OCI-LY1 (cell line): ENCODE measurements at regions not wholly inside any gene's neighbourhood (a gene's known extent, or its start where the extent isn't known, plus 50 kb on each side); places are given as distances from the start of the nearest gene placed in this dataset.

Source experiments
- H2AFZ ChIP-seq: fragments of 200-600 bp; sonication (generic), shearing (Covaris generic); 2 replicates; pipeline ENCODE4 v1.6.0; 2014; ENCODE audit warnings: antibody characterized with exemption, mild to moderate bottlenecking, low read length
- H3F3A ChIP-seq: fragments of 200-600 bp; sonication (generic), shearing (Covaris generic); 2 replicates; pipeline ENCODE4 v1.6.0; 2014; ENCODE audit warnings: mild to moderate bottlenecking, antibody characterized with exemption, low read length, moderate library complexity; ENCODE audit not compliant: insufficient read depth
- H3K27ac ChIP-seq: fragments of 200-600 bp; sonication (generic); 2 replicates; pipeline ENCODE4 v1.5.1; 2014; ENCODE audit warnings: low read length, mixed run types, mild to moderate bottlenecking, low read depth; ENCODE audit not compliant: poor library complexity, severe bottlenecking
- H3K27me3 ChIP-seq: fragments of 200-600 bp; sonication (generic); 2 replicates; pipeline ENCODE4 v1.6.0; 2014; ENCODE audit warnings: antibody characterized with exemption, mild to moderate bottlenecking, low read length, moderate library complexity; ENCODE audit not compliant: insufficient read depth
- H3K36me3 ChIP-seq: fragments of 200-600 bp; sonication (generic); 2 replicates; pipeline ENCODE4 v1.6.1; 2014; ENCODE audit warnings: mild to moderate bottlenecking, antibody characterized with exemption, low read length, moderate library complexity, mixed read lengths; ENCODE audit not compliant: insufficient read depth
- H3K4me1 ChIP-seq: fragments of 200-600 bp; sonication (generic); 2 replicates; pipeline ENCODE4 v1.5.1; 2014; ENCODE audit warnings: mild to moderate bottlenecking, low read length, moderate library complexity; ENCODE audit not compliant: insufficient read depth, severe bottlenecking
- H3K4me2 ChIP-seq: fragments of 200-600 bp; sonication (generic), shearing (Covaris generic); 2 replicates; pipeline ENCODE4 v1.6.1; 2014; ENCODE audit warnings: low read length
- H3K4me3 ChIP-seq: fragments of 200-600 bp; sonication (generic); 2 replicates; pipeline ENCODE4 v1.5.1; 2014; ENCODE audit warnings: low read length, low read depth, mild to moderate bottlenecking, mixed read lengths; ENCODE audit not compliant: poor library complexity, severe bottlenecking
- H3K79me2 ChIP-seq: fragments of 200-600 bp; shearing (Covaris generic); 2 replicates; pipeline ENCODE4 v1.6.1; 2016; ENCODE audit warnings: mixed run types, low read length, mixed read lengths; ENCODE audit not compliant: insufficient read depth
- H3K9ac ChIP-seq: fragments of 200-600 bp; sonication (generic), shearing (Covaris generic); 2 replicates; pipeline ENCODE4 v1.6.1; 2014; ENCODE audit warnings: mild to moderate bottlenecking, low read length, mixed read lengths
- H3K9me2 ChIP-seq: fragments of 200-600 bp; sonication (generic), shearing (Covaris generic); 2 replicates; pipeline ENCODE4 v1.6.1; 2014; ENCODE audit warnings: low read depth, mild to moderate bottlenecking, low read length, mixed read lengths
- H3K9me3 ChIP-seq: fragments of 200-600 bp; shearing (Covaris generic); 2 replicates; pipeline ENCODE4 v1.6.1; 2014; ENCODE audit warnings: low read length, mixed read lengths
- H4K20me1 ChIP-seq: fragments of 200-600 bp; sonication (generic), shearing (Covaris generic); 2 replicates; pipeline ENCODE4 v1.6.0; 2016; ENCODE audit warnings: mild to moderate bottlenecking, low read length; ENCODE audit not compliant: insufficient read depth
- EZH2 ChIP-seq: fragments of 200-600 bp; sonication (generic), shearing (Covaris generic); IDR thresholded peaks from 2 replicates; pipeline ENCODE4 v1.8.0; 2017; ENCODE audit warnings: borderline replicate concordance, mixed run types, mild to moderate bottlenecking, antibody characterized with exemption, low read length, moderate library complexity, mixed read lengths
- TF ChIP-seq, protein P1 (sequence below): fragments of 200-600 bp; sonication (generic), shearing (Covaris generic); IDR thresholded peaks from 2 replicates; pipeline ENCODE4 v1.5.1; 2017; ENCODE audit warnings: mild to moderate bottlenecking, antibody characterized with exemption, low read length, moderate library complexity, mixed read lengths

DNA sequence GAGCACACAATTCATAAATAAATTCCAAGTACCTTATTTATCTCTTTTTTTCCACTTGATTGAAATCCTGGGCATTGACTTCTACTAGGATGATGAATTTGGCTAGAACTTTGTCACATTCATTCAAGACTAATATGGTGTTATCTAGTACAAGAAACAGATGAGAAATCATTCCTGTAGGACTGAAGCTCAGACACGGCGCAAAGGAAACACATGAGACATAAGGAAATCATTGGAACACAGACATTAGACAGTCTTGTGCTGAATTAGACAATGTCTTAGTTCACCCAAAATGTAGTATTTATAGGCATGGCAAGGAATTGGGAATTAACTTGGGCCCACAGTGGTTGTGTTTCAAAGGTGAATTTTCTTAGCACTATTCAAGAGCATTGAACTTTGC lies 305.7 kb downstream of the SETD4 start:
- no peak overlapping the region for H3K9ac ChIP-seq
- H3K79me2 ChIP-seq: no peaks in the 10 kb centered on the region
- no peak overlapping the region for H2AFZ ChIP-seq
- H3K27ac ChIP-seq: no peak overlapping the region
- no peaks in the 10 kb centered on the region for H4K20me1 ChIP-seq
- H3K9me2 ChIP-seq: no peaks in the 10 kb centered on the region
- H3K4me3 ChIP-seq: no peak overlapping the region
- TF ChIP-seq, protein P1, sequence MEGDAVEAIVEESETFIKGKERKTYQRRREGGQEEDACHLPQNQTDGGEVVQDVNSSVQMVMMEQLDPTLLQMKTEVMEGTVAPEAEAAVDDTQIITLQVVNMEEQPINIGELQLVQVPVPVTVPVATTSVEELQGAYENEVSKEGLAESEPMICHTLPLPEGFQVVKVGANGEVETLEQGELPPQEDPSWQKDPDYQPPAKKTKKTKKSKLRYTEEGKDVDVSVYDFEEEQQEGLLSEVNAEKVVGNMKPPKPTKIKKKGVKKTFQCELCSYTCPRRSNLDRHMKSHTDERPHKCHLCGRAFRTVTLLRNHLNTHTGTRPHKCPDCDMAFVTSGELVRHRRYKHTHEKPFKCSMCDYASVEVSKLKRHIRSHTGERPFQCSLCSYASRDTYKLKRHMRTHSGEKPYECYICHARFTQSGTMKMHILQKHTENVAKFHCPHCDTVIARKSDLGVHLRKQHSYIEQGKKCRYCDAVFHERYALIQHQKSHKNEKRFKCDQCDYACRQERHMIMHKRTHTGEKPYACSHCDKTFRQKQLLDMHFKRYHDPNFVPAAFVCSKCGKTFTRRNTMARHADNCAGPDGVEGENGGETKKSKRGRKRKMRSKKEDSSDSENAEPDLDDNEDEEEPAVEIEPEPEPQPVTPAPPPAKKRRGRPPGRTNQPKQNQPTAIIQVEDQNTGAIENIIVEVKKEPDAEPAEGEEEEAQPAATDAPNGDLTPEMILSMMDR: no peak
- no peak for TF ChIP-seq EZH2
- no peaks in the 10 kb centered on the region for H3F3A ChIP-seq
- H3K4me2 ChIP-seq: no peak overlapping the region
- no peaks in the 10 kb centered on the region; the same call in 1 of the 2 replicates for H3K27me3 ChIP-seq
- no peaks in the 10 kb centered on the region for H3K4me1 ChIP-seq
- H3K36me3 ChIP-seq: no peaks in the 10 kb centered on the region
- no peaks in the 10 kb centered on the region for H3K9me3 ChIP-seq

DNA sequence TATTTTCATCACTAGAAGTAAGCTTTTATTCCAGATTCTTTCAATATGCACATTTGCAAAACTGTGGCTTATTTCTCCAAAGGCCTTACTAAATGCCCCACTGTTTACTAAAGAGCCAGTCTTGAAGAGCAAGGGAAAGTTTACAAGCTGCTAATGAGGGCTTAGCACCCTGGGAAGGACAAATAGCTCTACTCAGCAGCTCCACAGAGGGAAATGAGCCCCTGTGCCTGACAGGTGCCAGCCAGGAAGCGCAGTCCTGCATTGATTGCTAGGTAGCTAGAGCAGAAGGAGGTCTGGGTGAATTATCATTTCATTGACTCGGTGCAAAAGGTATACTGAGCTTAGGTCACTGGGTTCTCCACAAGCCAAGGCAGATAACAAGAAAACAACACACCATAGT lies 307.0 kb downstream of the SETD4 start:
- Histone ChIP-seq H4K20me1 (no peaks in the 10 kb centered on the region), H3K9me3 (no peaks in the 10 kb centered on the region), H3F3A (no peaks in the 10 kb centered on the region), H3K4me2 (no peak overlapping the region), H3K27me3 (no peaks in the 10 kb centered on the region; the same call in 1 of the 2 replicates), H3K9me2 (no peaks in the 10 kb centered on the region), H3K4me1 (no peaks in the 10 kb centered on the region), H3K27ac (no peak overlapping the region), H3K4me3 (no peak overlapping the region), H3K9ac (no peak overlapping the region), H3K79me2 (no peaks in the 10 kb centered on the region), H3K36me3 (no peaks in the 10 kb centered on the region), H2AFZ (no peak overlapping the region)
- no peak for TF ChIP-seq EZH2
- TF ChIP-seq, protein P1: no peak

DNA sequence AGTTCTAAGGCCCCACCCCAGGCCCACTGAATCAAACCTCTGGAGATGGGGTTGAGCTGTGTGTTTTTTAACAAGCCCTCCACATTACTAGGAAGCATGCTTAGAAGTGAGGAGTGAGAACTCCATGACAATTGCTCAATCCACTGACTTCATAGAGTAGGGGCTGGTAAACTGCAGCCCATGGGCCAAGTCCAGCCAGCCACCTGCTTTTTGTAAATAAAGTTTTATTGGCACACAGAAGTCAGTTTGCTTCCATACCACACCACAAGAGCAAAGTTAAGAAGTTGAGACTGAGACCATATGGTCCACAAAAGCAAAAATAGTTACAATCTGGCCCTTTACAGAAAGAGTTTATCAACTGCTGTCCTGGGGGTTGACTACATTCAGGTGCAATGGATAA lies 309.2 kb downstream of the SETD4 start:
- Histone ChIP-seq H3K4me3 (no peak overlapping the region), H3K9me3 (no peaks in the 10 kb centered on the region), H3K9ac (no peak overlapping the region), H3K4me1 (no peaks in the 10 kb centered on the region), H3F3A (no peaks in the 10 kb centered on the region), H3K27me3 (no peaks in the 10 kb centered on the region), H3K27ac (no peak overlapping the region), H3K36me3 (no peaks in the 10 kb centered on the region), H4K20me1 (no peaks in the 10 kb centered on the region), H3K9me2 (no peaks in the 10 kb centered on the region), H2AFZ (no peak overlapping the region), H3K4me2 (no peak overlapping the region), H3K79me2 (no peaks in the 10 kb centered on the region)
- TF ChIP-seq EZH2: no peak
- TF ChIP-seq, protein P1: no peak
